HG03175 (cell line): ENCODE measurements at regions not wholly inside any gene's neighbourhood (a gene's known extent, or its start where the extent isn't known, plus 50 kb on each side); places are given as distances from the start of the nearest gene placed in this dataset.
"Not testable (repeated sequence)": the region's sequence is repeated elsewhere in the genome, so short reads cannot be mapped to it uniquely, and the experiment has no call there.

Source experiments
- ATAC-seq: cut with Tn5 transposase; IDR thresholded peaks from one replicate; pipeline ENCODE4 v1.9.1; 2021; ENCODE audit warnings: mild to moderate bottlenecking, moderate library complexity; ENCODE audit not compliant: unreplicated experiment

GRCh38 chr4:33989820-33990443 is 2254.4 kb downstream of the ARAP2 start:
- ATAC-seq, result no peak

- ATAC-seq, result no peak
These were observed 2248.1 kb downstream of the ARAP2 start for GRCh38 chr4:33996075-33996718.

- no peak for ATAC-seq
These were observed 2246.0 kb downstream of the ARAP2 start for GRCh38 chr4:33998291-33998690.

- ATAC-seq, result no peak
These were observed 2244.0 kb downstream of the ARAP2 start for GRCh38 chr4:34000356-34000755.

DNA sequence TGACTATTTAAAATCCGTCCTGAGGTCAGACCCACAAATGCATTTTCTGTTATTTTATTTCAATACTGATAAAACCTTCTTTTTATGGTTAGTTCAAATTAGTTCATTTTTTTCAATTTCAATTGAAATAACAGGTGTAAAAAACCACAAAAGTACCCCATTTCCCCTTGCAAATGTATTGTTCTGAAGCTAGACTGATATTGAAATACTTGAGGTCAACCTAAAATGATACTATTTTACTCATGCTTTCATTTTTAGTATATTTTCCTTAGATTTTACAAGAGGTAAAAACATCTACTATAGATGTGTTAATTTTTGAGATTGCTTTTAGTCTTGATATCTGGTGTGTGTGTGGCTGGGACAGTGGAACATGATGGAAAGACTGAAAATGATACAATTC is 2237.8 kb downstream of the ARAP2 start:
- not testable (repeated sequence) for ATAC-seq

- no peak for ATAC-seq
These were observed 2234.4 kb downstream of the ARAP2 start for GRCh38 chr4:34009951-34010350.

GRCh38 chr4:34010751-34011519 is 2233.4 kb downstream of the ARAP2 start:
- ATAC-seq, result no peak

DNA sequence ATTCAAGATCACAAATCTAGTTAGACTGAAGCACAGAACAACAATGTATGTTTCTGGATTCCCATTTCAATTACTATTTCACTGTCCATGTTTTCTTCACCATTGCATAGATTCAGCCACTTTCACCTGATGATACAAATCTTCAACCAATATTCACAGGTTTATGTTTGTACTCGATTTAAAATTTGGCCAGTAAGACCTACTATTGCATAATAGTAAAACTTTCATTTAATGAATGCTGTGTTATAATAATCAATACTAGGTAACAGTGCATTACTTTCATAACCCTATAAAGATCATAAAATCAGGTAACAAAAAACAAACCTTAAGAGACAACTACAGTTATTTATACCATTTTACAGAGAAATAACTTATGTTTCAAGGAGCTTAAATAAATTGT is 2209.1 kb downstream of the ARAP2 start:
- ATAC-seq, result no peak

GRCh38 chr4:34037280-34037679 is 2207.0 kb downstream of the ARAP2 start:
- ATAC-seq, result no peak

DNA sequence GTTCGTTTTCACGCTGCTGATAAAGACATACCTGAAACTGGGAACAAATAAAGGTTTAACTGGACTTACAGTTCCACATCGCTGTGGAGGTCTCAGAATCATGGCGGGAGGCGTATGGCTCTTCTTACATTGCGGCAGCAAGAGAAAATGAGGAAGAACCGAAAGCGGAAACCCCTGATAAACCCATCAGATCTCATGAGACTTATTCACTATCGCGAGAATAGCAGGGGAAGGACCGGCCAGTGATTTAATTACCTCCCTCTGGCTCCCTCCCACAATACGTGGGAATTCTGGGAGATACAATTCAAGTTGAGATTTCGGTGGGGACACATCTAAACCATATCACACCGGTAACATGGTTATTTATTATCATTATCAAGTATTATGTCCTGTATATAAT is 2204.5 kb downstream of the ARAP2 start:
- ATAC-seq, result no peak

GRCh38 chr4:34043131-34043530 is 2201.2 kb downstream of the ARAP2 start:
- ATAC-seq, result no peak

DNA sequence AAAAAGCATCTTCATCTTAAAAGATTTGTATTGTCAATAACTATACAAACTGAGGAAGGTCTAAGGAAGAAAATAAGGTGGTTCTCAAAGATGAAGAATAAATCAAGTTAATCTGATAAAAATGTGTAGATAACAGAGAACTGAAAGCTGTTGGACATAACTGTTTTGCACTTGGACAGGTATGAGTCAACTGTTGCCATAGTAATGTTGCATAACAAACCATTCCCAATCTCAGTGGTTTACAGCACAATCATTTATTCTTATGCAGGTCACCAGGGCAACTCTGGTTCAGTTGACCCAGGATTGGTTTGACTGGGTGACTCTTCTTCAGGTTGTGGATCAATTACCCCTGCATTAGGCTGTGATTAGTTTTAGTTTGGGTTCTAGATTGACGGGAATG is 2197.7 kb downstream of the ARAP2 start:
- ATAC-seq, result no peak

GRCh38 chr4:34047363-34047762 is 2197.0 kb downstream of the ARAP2 start:
- no peak for ATAC-seq

DNA sequence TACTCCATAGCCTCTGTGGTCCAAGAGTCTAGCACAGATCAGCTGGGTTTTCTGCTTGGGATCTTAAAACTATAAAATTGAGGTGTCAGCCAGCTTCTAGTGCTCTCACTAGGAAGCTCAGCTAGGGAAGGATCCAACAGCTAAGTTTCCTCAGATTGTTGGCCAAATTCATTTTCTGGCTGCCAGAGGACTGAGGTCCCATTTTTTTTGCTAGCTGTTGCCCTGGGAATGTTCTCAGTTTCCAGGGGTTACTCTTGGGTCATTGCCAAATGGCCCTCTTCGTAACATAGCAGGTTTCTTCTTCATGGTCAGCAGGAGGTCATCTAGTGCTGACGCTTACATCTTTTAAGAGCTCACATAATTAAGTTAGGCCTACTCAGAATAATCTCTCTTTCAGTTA is 2178.2 kb downstream of the ARAP2 start:
- ATAC-seq, result no peak

- ATAC-seq, result no peak
These were observed 2152.9 kb downstream of the ARAP2 start for GRCh38 chr4:34091451-34091850.

GRCh38 chr4:34094114-34094513 is 2150.2 kb downstream of the ARAP2 start:
- ATAC-seq, result no peak

DNA sequence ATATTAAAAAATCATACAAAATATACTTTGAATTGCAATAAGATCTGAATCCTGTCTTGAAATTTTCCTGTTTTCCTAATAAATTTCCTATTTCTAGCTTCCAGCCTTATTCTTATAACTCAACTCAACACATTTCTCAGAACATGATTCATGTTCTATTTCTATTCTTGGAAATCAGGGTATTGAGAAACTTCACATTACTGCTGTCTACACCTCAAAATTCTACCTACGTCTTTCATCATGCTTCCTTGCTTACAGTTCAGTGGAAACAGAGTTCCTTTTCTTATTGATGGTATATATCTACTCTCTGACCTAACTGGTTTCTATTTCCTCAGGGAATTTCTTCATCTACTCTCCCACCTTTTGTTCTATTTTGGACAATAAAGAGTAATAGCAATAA is 2139.0 kb downstream of the ARAP2 start:
- no peak for ATAC-seq

DNA sequence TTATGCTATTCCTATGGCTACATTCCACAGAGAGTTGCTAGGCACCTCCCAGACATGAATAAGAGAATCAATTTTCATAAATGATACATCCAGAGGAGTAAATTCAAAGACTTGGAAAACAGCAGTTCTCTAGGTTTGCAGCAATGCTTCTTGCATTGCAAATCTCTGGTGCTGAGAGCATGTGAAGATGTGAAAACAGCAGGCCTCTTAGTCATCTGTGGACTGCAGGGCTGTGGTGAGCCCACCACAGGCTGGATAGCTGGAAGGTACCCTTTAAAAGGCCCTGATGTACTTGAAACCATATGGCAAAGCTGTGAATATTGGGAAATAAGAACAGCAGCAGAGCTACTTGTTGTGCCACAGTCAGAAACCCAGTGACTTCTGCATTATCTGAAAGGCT is 2135.9 kb downstream of the ARAP2 start:
- ATAC-seq, result no peak

DNA sequence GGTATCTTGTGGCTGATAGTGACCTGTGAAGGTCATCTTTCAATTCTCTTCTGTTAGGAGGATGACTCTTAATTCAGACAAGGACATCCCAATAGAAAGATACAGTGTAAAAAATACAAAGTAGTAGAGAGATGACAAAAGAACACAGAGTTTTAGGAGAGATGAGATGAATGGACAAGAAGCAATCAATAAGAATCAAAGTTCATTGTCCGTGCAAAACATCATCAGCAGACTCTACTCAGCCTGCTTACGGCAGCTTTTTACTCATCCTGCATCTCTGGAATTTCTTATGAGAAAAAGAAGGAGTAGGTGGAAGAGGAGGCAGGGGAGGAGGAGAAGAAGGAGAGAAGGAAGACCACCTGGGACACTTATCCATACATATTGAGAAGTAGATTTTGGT is 2131.7 kb downstream of the ARAP2 start:
- no peak for ATAC-seq

GRCh38 chr4:34138385-34138784 is 2105.9 kb downstream of the ARAP2 start:
- ATAC-seq, result no peak

- no peak for ATAC-seq
These were observed 2105.0 kb downstream of the ARAP2 start for GRCh38 chr4:34139346-34139745.

- ATAC-seq, result no peak
These were observed 2095.9 kb downstream of the ARAP2 start for GRCh38 chr4:34148322-34148908.
